Endodermal cell (in vitro differentiated cells): ENCODE measurements at regions not wholly inside any gene's neighbourhood (a gene's known extent, or its start where the extent isn't known, plus 50 kb on each side); places are given as distances from the start of the nearest gene placed in this dataset.

ENCODE experiments used
- DNase-seq: peaks from one replicate; pipeline ENCODE4 v3.0.0-alpha.2; 2017
- H3K27ac ChIP-seq: 2 replicates; pipeline ENCODE4 v1.5.1; 2013; ENCODE audit warnings: mild to moderate bottlenecking, low read depth, low read length, moderate library complexity
- H3K27me3 ChIP-seq: 2 replicates; pipeline ENCODE4 v1.6.1; 2013; ENCODE audit warnings: mild to moderate bottlenecking, low read length, moderate library complexity; ENCODE audit not compliant: insufficient read depth, control insufficient read depth, poor library complexity, severe bottlenecking
- H3K36me3 ChIP-seq: 2 replicates; pipeline ENCODE4 v1.7.0; 2013; ENCODE audit warnings: mild to moderate bottlenecking, low read length, moderate library complexity; ENCODE audit not compliant: control insufficient read depth, insufficient read depth
- H3K4me1 ChIP-seq: one replicate; pipeline ENCODE4 v1.7.0; 2013; ENCODE audit warnings: low read length; ENCODE audit not compliant: control insufficient read depth, insufficient read depth
- H3K4me3 ChIP-seq: 2 replicates; pipeline ENCODE4 v1.5.1; 2013; ENCODE audit warnings: mild to moderate bottlenecking, low read length, moderate library complexity
- H3K9ac ChIP-seq: 2 replicates; pipeline ENCODE4 v1.6.1; 2013; ENCODE audit warnings: mild to moderate bottlenecking, low read length, moderate library complexity; ENCODE audit not compliant: poor library complexity, severe bottlenecking; ENCODE audit errors: extremely low read depth
- H3K9me3 ChIP-seq: 2 replicates; pipeline ENCODE4 v1.6.1; 2013; ENCODE audit warnings: mild to moderate bottlenecking, low read length, moderate library complexity; ENCODE audit not compliant: control insufficient read depth
- H3K27ac Mint-ChIP-seq: 2 replicates; pipeline ENCODE4 v1.8.0; 2020; ENCODE audit warnings: mixed read lengths
- H3K27me3 Mint-ChIP-seq: 2 replicates; pipeline ENCODE4 v1.8.0; 2021; ENCODE audit warnings: mild to moderate bottlenecking, mixed read lengths; ENCODE audit not compliant: insufficient read depth
- H3K36me3 Mint-ChIP-seq: 2 replicates; pipeline ENCODE4 v1.8.0; 2020; ENCODE audit warnings: low read depth, mixed read lengths
- H3K4me1 Mint-ChIP-seq: 2 replicates; pipeline ENCODE4 v1.8.0; 2020; ENCODE audit warnings: mixed read lengths
- H3K4me3 Mint-ChIP-seq: 2 replicates; pipeline ENCODE4 v1.8.0; 2020; ENCODE audit warnings: mild to moderate bottlenecking, moderate library complexity, mixed read lengths
- H3K9me3 Mint-ChIP-seq: 2 replicates; pipeline ENCODE4 v1.8.0; 2020; ENCODE audit warnings: mild to moderate bottlenecking, mixed read lengths
- WGBS, 2 experiments: methylation state at CpG; one replicate each; pipeline versions ENCODE4 v1.1.5 to v1.1.7; 2013; ENCODE audit warnings: missing lambda C conversion rate in 2 of 2, mixed read lengths in 1 of 2; ENCODE audit not compliant: insufficient coverage in 1 of 2, insufficient read length in 1 of 2; 5-methylcytosine and 5-hydroxymethylcytosine counted together
- TF ChIP-seq, protein P1 (sequence below): fragments of 200-600 bp; sonication (generic); conservative IDR thresholded peaks from 2 replicates; pipeline ENCODE4 v1.5.0; 2021; ENCODE audit warnings: antibody characterized with exemption, mild to moderate bottlenecking

DNA sequence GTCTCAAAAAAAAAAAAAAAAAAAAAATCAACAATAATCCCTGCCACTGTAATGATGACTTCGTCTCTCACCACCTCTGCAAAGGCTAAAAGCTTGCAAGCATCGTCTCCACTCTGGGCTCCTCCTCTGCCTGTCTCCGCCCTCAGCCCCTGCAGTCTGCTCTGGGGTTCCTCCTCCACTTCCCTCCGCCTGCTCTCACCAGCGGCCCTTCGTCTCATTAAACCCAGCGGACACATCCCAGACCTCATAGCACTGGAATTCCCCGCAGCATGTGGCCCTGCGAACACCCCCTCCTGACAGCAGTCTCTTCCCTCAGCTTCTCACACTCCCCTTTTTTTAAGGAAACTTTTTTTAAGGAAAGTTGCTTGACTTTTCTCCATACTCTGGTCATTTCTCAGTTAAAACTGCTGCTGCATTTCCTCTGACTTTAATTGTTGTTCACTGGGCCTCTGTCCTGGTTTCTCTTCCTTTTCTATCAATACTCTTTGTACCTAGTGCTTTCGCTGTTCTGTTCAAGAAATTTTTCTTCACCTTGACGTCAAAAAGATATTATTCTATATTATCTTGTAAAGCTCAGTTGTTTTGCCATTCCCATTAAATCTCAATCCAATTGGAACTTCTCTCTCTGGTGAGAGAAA lies 70.9 kb upstream of the PLEKHG1 start:
- H3K36me3 ChIP-seq = no peaks in the 10 kb centered on the region
- Mint-ChIP-seq H3K9me3 (no peaks in the 10 kb centered on the region), H3K36me3 (no peaks in the 10 kb centered on the region), H3K27me3 (peaks cover 13% of the 10 kb centered on the region), H3K4me3 (no peak overlapping the region), H3K27ac (no peak overlapping the region), H3K4me1 (peaks cover 5% of the 10 kb centered on the region)
- TF ChIP-seq, protein P1, sequence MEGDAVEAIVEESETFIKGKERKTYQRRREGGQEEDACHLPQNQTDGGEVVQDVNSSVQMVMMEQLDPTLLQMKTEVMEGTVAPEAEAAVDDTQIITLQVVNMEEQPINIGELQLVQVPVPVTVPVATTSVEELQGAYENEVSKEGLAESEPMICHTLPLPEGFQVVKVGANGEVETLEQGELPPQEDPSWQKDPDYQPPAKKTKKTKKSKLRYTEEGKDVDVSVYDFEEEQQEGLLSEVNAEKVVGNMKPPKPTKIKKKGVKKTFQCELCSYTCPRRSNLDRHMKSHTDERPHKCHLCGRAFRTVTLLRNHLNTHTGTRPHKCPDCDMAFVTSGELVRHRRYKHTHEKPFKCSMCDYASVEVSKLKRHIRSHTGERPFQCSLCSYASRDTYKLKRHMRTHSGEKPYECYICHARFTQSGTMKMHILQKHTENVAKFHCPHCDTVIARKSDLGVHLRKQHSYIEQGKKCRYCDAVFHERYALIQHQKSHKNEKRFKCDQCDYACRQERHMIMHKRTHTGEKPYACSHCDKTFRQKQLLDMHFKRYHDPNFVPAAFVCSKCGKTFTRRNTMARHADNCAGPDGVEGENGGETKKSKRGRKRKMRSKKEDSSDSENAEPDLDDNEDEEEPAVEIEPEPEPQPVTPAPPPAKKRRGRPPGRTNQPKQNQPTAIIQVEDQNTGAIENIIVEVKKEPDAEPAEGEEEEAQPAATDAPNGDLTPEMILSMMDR = no peak
- no peak overlapping the region for H3K27ac ChIP-seq
- no peaks in the 10 kb centered on the region for H3K27me3 ChIP-seq
- no peak overlapping the region for H3K4me3 ChIP-seq
- DNase-seq = peak; percentile 90
- no peaks in the 10 kb centered on the region for H3K9me3 ChIP-seq
- H3K9ac ChIP-seq = no peak overlapping the region
- H3K4me1 ChIP-seq = no peaks in the 10 kb centered on the region
- WGBS, 2 experiments = 37 to 50% methylated on average over 10 to 11 of the region's 11 CpGs

DNA sequence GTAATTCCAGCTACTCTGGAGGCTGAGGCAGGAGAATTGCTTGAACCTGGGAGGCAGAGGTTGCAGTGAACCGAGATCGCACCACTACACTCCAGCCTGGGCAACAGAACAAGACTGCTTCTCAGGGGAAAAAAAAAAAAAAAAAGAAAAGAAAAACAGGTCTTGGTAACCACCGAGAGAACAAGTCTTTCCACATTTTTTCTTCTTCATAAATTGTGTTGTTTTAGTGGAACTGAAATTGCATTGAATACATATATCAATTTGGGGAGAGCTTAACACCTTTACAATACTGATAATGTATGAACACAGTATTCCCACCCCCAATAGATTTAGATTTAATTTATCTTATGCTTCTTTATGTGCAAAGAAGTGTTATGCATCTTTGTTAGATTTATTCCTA lies 70.0 kb upstream of the PLEKHG1 start:
- no peaks in the 10 kb centered on the region for H3K4me1 ChIP-seq
- no peaks in the 10 kb centered on the region for H3K27me3 ChIP-seq
- Mint-ChIP-seq H3K9me3 (no peaks in the 10 kb centered on the region), H3K4me3 (no peak overlapping the region), H3K4me1 (peaks cover 5% of the 10 kb centered on the region), H3K27ac (no peak overlapping the region), H3K27me3 (peaks cover 13% of the 10 kb centered on the region), H3K36me3 (no peaks in the 10 kb centered on the region)
- no peak overlapping the region for H3K4me3 ChIP-seq
- H3K9me3 ChIP-seq = no peaks in the 10 kb centered on the region
- no peaks in the 10 kb centered on the region for H3K36me3 ChIP-seq
- H3K27ac ChIP-seq = no peak overlapping the region
- TF ChIP-seq, protein P1 = no peak
- WGBS, 2 experiments = 100% methylated on average over 3 of the region's 3 CpGs; no CpG with 5 or more reads in 1 of the 2 experiments
- no peak overlapping the region for H3K9ac ChIP-seq
- no peak for DNase-seq

DNA sequence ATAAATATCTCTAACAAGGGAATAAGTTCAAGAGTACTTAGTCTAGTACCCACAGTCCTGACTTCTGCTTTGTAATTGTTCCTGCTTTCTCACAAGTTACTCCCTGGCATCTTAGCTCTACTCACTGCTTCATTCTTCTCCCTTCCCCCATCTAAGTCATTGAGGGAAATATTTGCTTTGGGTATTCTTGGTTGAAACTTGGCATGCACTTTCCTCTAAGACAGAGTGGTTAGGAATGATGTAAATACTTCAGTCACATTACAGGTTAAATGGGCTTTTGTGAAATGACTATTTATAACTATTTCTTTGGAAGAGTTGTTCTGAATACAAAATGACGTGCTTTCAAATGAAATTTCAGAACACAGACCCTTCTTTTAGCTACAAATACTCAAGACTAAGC lies 67.7 kb upstream of the PLEKHG1 start:
- H3K4me1 ChIP-seq = no peaks in the 10 kb centered on the region
- Mint-ChIP-seq H3K27ac (no peak overlapping the region), H3K27me3 (peaks cover 11% of the 10 kb centered on the region), H3K4me1 (peaks cover 5% of the 10 kb centered on the region), H3K36me3 (no peaks in the 10 kb centered on the region), H3K9me3 (no peaks in the 10 kb centered on the region), H3K4me3 (no peak overlapping the region)
- H3K27ac ChIP-seq = no peak overlapping the region
- no peaks in the 10 kb centered on the region for H3K27me3 ChIP-seq
- TF ChIP-seq, protein P1 = no peak
- no peak for DNase-seq
- no peaks in the 10 kb centered on the region for H3K9me3 ChIP-seq
- H3K4me3 ChIP-seq = no peak overlapping the region
- no peak overlapping the region for H3K9ac ChIP-seq
- WGBS, 2 experiments = 71 to 96% methylated on average over 1 of the region's 1 CpG
- no peaks in the 10 kb centered on the region for H3K36me3 ChIP-seq
